Lung (tissue), 11 donors: ENCODE measurements at regions not wholly inside any gene's neighbourhood (a gene's known extent, or its start where the extent isn't known, plus 50 kb on each side); places are given as distances from the start of the nearest gene placed in this dataset.

Experiments used
- ATAC-seq: fragments of 200-7000 bp; cut with Tn5 transposase; one replicate; pipeline ENCODE4 v1.9.1; 2020; ENCODE audit warnings: moderate number of reproducible peaks; ENCODE audit not compliant: insufficient read depth, low FRiP score
- DNase-seq, 3 donors: peaks; one replicate each; pipeline ENCODE4 v3.0.0-alpha.2; 2013 to 2017
- H3K27ac ChIP-seq, 2 donors: one replicate each; pipeline ENCODE4 v1.5.1; 2013; ENCODE audit warnings: mild to moderate bottlenecking in 2 of 2, moderate library complexity in 2 of 2, control low read depth in 1 of 2, inconsistent platforms in 1 of 2, low read depth in 1 of 2, low read length in 1 of 2
- H3K27me3 ChIP-seq, 3 donors: one replicate each; pipeline ENCODE4 v1.5.1; 2013; ENCODE audit warnings: low read length in 2 of 3; ENCODE audit not compliant: control insufficient read depth in 3 of 3, insufficient read depth in 3 of 3
- H3K36me3 ChIP-seq, 4 donors: one replicate each; pipeline ENCODE4 v1.5.1; 2013; ENCODE audit warnings: low read length in 4 of 4, mild to moderate bottlenecking in 1 of 4, moderate library complexity in 1 of 4; ENCODE audit not compliant: control insufficient read depth in 4 of 4, insufficient read depth in 4 of 4
- H3K4me1 ChIP-seq, 5 donors: one replicate each; pipeline ENCODE4 v1.5.1; 2013; ENCODE audit warnings: low read length in 5 of 5, mild to moderate bottlenecking in 2 of 5, moderate library complexity in 1 of 5; ENCODE audit not compliant: control insufficient read depth in 5 of 5, insufficient read depth in 5 of 5
- H3K4me3 ChIP-seq: one replicate; pipeline ENCODE4 v1.5.1; 2013; ENCODE audit warnings: mild to moderate bottlenecking, control low read depth, moderate library complexity
- H3K9ac ChIP-seq, 2 donors: one replicate each; pipeline ENCODE4 v1.5.1; 2013; ENCODE audit warnings: low read length in 2 of 2, control low read depth in 1 of 2; ENCODE audit not compliant: insufficient read depth in 1 of 2
- H3K9me3 ChIP-seq, 4 donors: one replicate each; pipeline ENCODE4 v1.5.1; 2013; ENCODE audit warnings: low read length in 3 of 4, mild to moderate bottlenecking in 1 of 4, moderate library complexity in 1 of 4; ENCODE audit not compliant: control insufficient read depth in 4 of 4, insufficient read depth in 3 of 4
- CTCF ChIP-seq: IDR thresholded peaks from 2 replicates; pipeline ENCODE4 v1.5.1; 2012; ENCODE audit warnings: mild to moderate bottlenecking; ENCODE audit errors: control extremely low read depth, extremely low read depth
- WGBS, 2 donors: extraction: QIAGEN DNeasy Blood & Tissue Kit; methylation state at CpG; one replicate each; pipeline ENCODE4 v1.1.7; 2013; 5-methylcytosine and 5-hydroxymethylcytosine counted together
- donor health status: control.
- donor health status: control.
- donor health status: Bipolar disorder and iron deficiency.
- donor health status: healthy.
- donor health status: DM: yes; HTN: yes; CAD: no.

GRCh38 chr1:238099871-238100270, 209.1 kb upstream of the ZP4 start:
- DNase-seq = no peak
- Histone ChIP-seq H3K27me3 (no peaks in the 10 kb centered on the region), H3K9ac (no peak overlapping the region), H3K4me1 (no peaks in the 10 kb centered on the region), H3K9me3 (peaks cover 0 to 7% (median 0%) of the 10 kb centered on the region in 4 donors), H3K27ac (no peak overlapping the region), H3K4me3 (no peak overlapping the region), H3K36me3 (no peaks in the 10 kb centered on the region)
- no peak for TF ChIP-seq CTCF
- 87 to 93% methylated on average over 2 of the region's 2 CpGs for WGBS, 2 donors
- no peak for ATAC-seq

GRCh38 chr1:238089615-238090014, 198.9 kb upstream of the ZP4 start:
- no peak overlapping the region for H3K9ac ChIP-seq
- TF ChIP-seq CTCF = no peak
- DNase-seq (no peak), ATAC-seq (no peak)
- no peaks in the 10 kb centered on the region for H3K4me1 ChIP-seq
- H3K27ac ChIP-seq = no peak overlapping the region
- H3K9me3 ChIP-seq = no peaks in the 10 kb centered on the region
- H3K4me3 ChIP-seq = no peak overlapping the region
- no peaks in the 10 kb centered on the region for H3K36me3 ChIP-seq
- H3K27me3 ChIP-seq = no peaks in the 10 kb centered on the region

GRCh38 chr1:238088560-238089290, 198.0 kb upstream of the ZP4 start:
- H3K9ac ChIP-seq = no peak overlapping the region
- H3K4me1 ChIP-seq = no peaks in the 10 kb centered on the region
- H3K4me3 ChIP-seq = no peak overlapping the region
- 65 to 76% methylated on average over 4 of the region's 4 CpGs for WGBS, 2 donors
- no peak overlapping the region for H3K27ac ChIP-seq
- no peak for ATAC-seq
- no peak for DNase-seq
- no peaks in the 10 kb centered on the region for H3K36me3 ChIP-seq
- no peak for TF ChIP-seq CTCF
- H3K27me3 ChIP-seq = no peaks in the 10 kb centered on the region
- no peaks in the 10 kb centered on the region for H3K9me3 ChIP-seq

- H3K4me3 ChIP-seq = no peak overlapping the region
- H3K27me3 ChIP-seq = no peaks in the 10 kb centered on the region
- WGBS, 2 donors = 64 to 87% methylated on average over 1 of the region's 1 CpG
- DNase-seq (no peak), ATAC-seq (no peak)
- peaks cover 0 to 6% (median under 1%) of the 10 kb centered on the region in 4 donors for H3K9me3 ChIP-seq
- no peak overlapping the region for H3K9ac ChIP-seq
- H3K4me1 ChIP-seq = no peaks in the 10 kb centered on the region
- no peak for TF ChIP-seq CTCF
- H3K36me3 ChIP-seq = no peaks in the 10 kb centered on the region
- H3K27ac ChIP-seq = no peak overlapping the region
These were observed 183.3 kb upstream of the ZP4 start for GRCh38 chr1:238073991-238074390.
